HEK293 (cell line): ENCODE measurements at regions not wholly inside any gene's neighbourhood (a gene's known extent, or its start where the extent isn't known, plus 50 kb on each side); places are given as distances from the start of the nearest gene placed in this dataset.

ENCODE experiments used
- CTCF ChIA-PET: fragments of 350-600 bp; formaldehyde crosslinking; extraction: SDS; loops from one replicate; lab custom pipeline; 2021; ENCODE audit warnings: antibody characterized with exemption; lab: Yijun Ruan, JAX
- POLR2A ChIA-PET: fragments of 300-600 bp; formaldehyde crosslinking; extraction: SDS; loops from one replicate; lab custom pipeline; 2020; ENCODE audit warnings: antibody characterized with exemption, inconsistent platforms; lab: Yijun Ruan, JAX
- H3K27ac ChIP-seq: fragments of 200-500 bp; sonication (Bioruptor generic); 2 replicates; pipeline ENCODE4 v1.5.1; 2014; ENCODE audit warnings: low read depth, low read length, control low read depth, inconsistent platforms; ENCODE audit errors: extremely low read depth
- H3K36me3 ChIP-seq, 2 experiments: fragments of 200-500 bp in 1 of 2; sonication (Bioruptor generic) in 1 of 2; 1 replicate in 1 of 2; 2 replicates in 1 of 2; pipeline ENCODE4 v1.5.1; 2014 to 2017; ENCODE audit warnings: inconsistent platforms in 2 of 2, low read length in 2 of 2; ENCODE audit not compliant: control insufficient read depth in 2 of 2, insufficient read depth in 1 of 2
- H3K4me1 ChIP-seq: fragments of 200-500 bp; sonication (Bioruptor generic); 2 replicates; pipeline ENCODE4 v1.5.1; 2014; ENCODE audit warnings: mild to moderate bottlenecking, low read length, inconsistent platforms; ENCODE audit not compliant: control insufficient read depth, insufficient read depth
- H3K4me3 ChIP-seq: 2 replicates; pipeline ENCODE4 v1.5.1; 2011; ENCODE audit warnings: low read depth, mild to moderate bottlenecking, control low read depth, low read length, moderate library complexity
- H3K9me3 ChIP-seq: fragments of 200-500 bp; sonication (Bioruptor generic); 2 replicates; pipeline ENCODE4 v1.5.1; 2014; ENCODE audit warnings: low read depth, low read length, inconsistent platforms; ENCODE audit not compliant: control insufficient read depth, insufficient read depth
- AEBP2 ChIP-seq: fragments of 450-650 bp; formaldehyde crosslinking; IDR thresholded peaks from 2 replicates; pipeline ENCODE4 v1.5.1; 2016; ENCODE audit warnings: missing biosample characterization, missing genetic modification characterization, borderline replicate concordance
- BCL11B ChIP-seq: fragments of 450-650 bp; formaldehyde crosslinking; IDR thresholded peaks from 2 replicates; pipeline ENCODE4 v1.5.1; 2016; ENCODE audit warnings: low read depth, missing biosample characterization, missing genetic modification characterization
- KLF1 ChIP-seq: fragments of 450-650 bp; formaldehyde crosslinking; IDR thresholded peaks from 2 replicates; pipeline ENCODE4 v1.5.1; 2016; ENCODE audit warnings: missing biosample characterization, missing genetic modification characterization
- KLF8 ChIP-seq: fragments of 450-650 bp; formaldehyde crosslinking; IDR thresholded peaks from 2 replicates; pipeline ENCODE4 v1.5.1; 2016; ENCODE audit warnings: missing biosample characterization, missing genetic modification characterization
- KLF9 ChIP-seq: fragments of 450-650 bp; formaldehyde crosslinking; IDR thresholded peaks from 2 replicates; pipeline ENCODE4 v1.5.1; 2016; ENCODE audit warnings: missing biosample characterization, missing genetic modification characterization, low read depth
- RBAK ChIP-seq: fragments of 450-650 bp; formaldehyde crosslinking; IDR thresholded peaks from 2 replicates; pipeline ENCODE4 v1.5.1; 2016; ENCODE audit warnings: missing biosample characterization, missing genetic modification characterization
- ZBTB21 ChIP-seq: fragments of 450-650 bp; formaldehyde crosslinking; IDR thresholded peaks from 2 replicates; pipeline ENCODE4 v1.5.1; 2017; ENCODE audit warnings: missing biosample characterization, missing genetic modification characterization
- ZBTB49 ChIP-seq: fragments of 450-650 bp; formaldehyde crosslinking; IDR thresholded peaks from 2 replicates; pipeline ENCODE4 v1.5.1; 2016; ENCODE audit warnings: missing biosample characterization, missing genetic modification characterization, low read depth
- ZFHX2 ChIP-seq: fragments of 450-650 bp; formaldehyde crosslinking; conservative IDR thresholded peaks from 2 replicates; pipeline ENCODE4 v1.5.1; 2016; ENCODE audit warnings: missing biosample characterization, missing genetic modification characterization
- ZNF221 ChIP-seq: fragments of 450-650 bp; formaldehyde crosslinking; IDR thresholded peaks from 2 replicates; pipeline ENCODE4 v1.5.1; 2017; ENCODE audit warnings: missing biosample characterization, missing genetic modification characterization, borderline replicate concordance
- ZNF302 ChIP-seq: fragments of 450-650 bp; formaldehyde crosslinking; IDR thresholded peaks from 2 replicates; pipeline ENCODE4 v1.5.1; 2016; ENCODE audit warnings: missing biosample characterization, missing genetic modification characterization, low read depth
- ZNF341 ChIP-seq: fragments of 450-650 bp; formaldehyde crosslinking; IDR thresholded peaks from 2 replicates; pipeline ENCODE4; 2016; ENCODE audit warnings: low read depth, missing biosample characterization, missing genetic modification characterization
- ZNF354C ChIP-seq: fragments of 450-650 bp; formaldehyde crosslinking; IDR thresholded peaks from 2 replicates; pipeline ENCODE4 v1.5.1; 2016; ENCODE audit warnings: missing biosample characterization, missing genetic modification characterization, low read depth, borderline replicate concordance
- ZNF426 ChIP-seq: fragments of 450-650 bp; formaldehyde crosslinking; IDR thresholded peaks from 2 replicates; pipeline ENCODE4 v1.5.1; 2017; ENCODE audit warnings: missing biosample characterization, missing genetic modification characterization, mild to moderate bottlenecking, inconsistent platforms, moderate library complexity
- ZNF473 ChIP-seq: fragments of 450-650 bp; formaldehyde crosslinking; IDR thresholded peaks from 2 replicates; pipeline ENCODE4 v1.5.1; 2017; ENCODE audit warnings: missing biosample characterization, missing genetic modification characterization
- ZNF555 ChIP-seq: fragments of 450-650 bp; formaldehyde crosslinking; conservative IDR thresholded peaks from 2 replicates; pipeline ENCODE4 v1.5.1; 2017; ENCODE audit warnings: missing biosample characterization, mild to moderate bottlenecking, missing genetic modification characterization, inconsistent platforms
- ZNF561 ChIP-seq: fragments of 450-650 bp; IDR thresholded peaks from 2 replicates; pipeline ENCODE4 v1.5.1; 2018; ENCODE audit warnings: missing biosample characterization, missing genetic modification characterization, borderline replicate concordance
- ZNF600 ChIP-seq: fragments of 450-650 bp; formaldehyde crosslinking; IDR thresholded peaks from 2 replicates; pipeline ENCODE4 v1.5.1; 2016; ENCODE audit warnings: missing biosample characterization, missing genetic modification characterization
- ZNF629 ChIP-seq: fragments of 450-650 bp; formaldehyde crosslinking; IDR thresholded peaks from 2 replicates; pipeline ENCODE4 v1.5.1; 2017; ENCODE audit warnings: missing biosample characterization, missing genetic modification characterization
- ZNF707 ChIP-seq: fragments of 450-650 bp; formaldehyde crosslinking; IDR thresholded peaks from 2 replicates; pipeline ENCODE4 v1.5.1; 2016; ENCODE audit warnings: missing biosample characterization, missing genetic modification characterization
- ZNF768 ChIP-seq: fragments of 450-650 bp; formaldehyde crosslinking; IDR thresholded peaks from 2 replicates; pipeline ENCODE4 v1.5.1; 2018; ENCODE audit warnings: missing biosample characterization, mild to moderate bottlenecking, missing genetic modification characterization

GRCh38 chr1:218031901-218032300 is 253.2 kb upstream of the RRP15 start:
- POLR2A ChIA-PET = no interaction called here
- Histone ChIP-seq H3K27ac (no peak overlapping the region), H3K36me3 (no peaks in the 10 kb centered on the region), H3K9me3 (no peaks in the 10 kb centered on the region), H3K4me1 (no peaks in the 10 kb centered on the region), H3K4me3 (no peak overlapping the region)
- CTCF ChIA-PET = no interaction called here
- TF ChIP-seq ZNF354C (tag by site-specific recombination) = no peak
- TF ChIP-seq ZNF629 (tag by site-specific recombination) = no peak
- TF ChIP-seq ZNF473 (tag by site-specific recombination) = no peak
- no peak for TF ChIP-seq ZNF600 (tag by site-specific recombination)
- TF ChIP-seq ZNF302 (tag by site-specific recombination) = no peak
- TF ChIP-seq ZNF426 (tag by site-specific recombination) = no peak
- no peak for TF ChIP-seq ZNF561 (tag by site-specific recombination)
- no peak for TF ChIP-seq ZNF221 (tag by site-specific recombination)

- Histone ChIP-seq H3K9me3 (no peaks in the 10 kb centered on the region), H3K36me3 (no peaks in the 10 kb centered on the region), H3K27ac (no peak overlapping the region), H3K4me3 (no peak overlapping the region), H3K4me1 (no peaks in the 10 kb centered on the region)
- TF ChIP-seq RBAK (tag by site-specific recombination) = no peak
- TF ChIP-seq AEBP2 (tag by site-specific recombination) = no peak
- no peak for TF ChIP-seq ZNF555 (tag by site-specific recombination)
- TF ChIP-seq ZNF768 (tag by site-specific recombination) = no peak
- TF ChIP-seq ZBTB49 (tag by site-specific recombination) = no peak
- TF ChIP-seq ZBTB21 (tag by site-specific recombination) = no peak
- TF ChIP-seq KLF1 = no peak
- TF ChIP-seq KLF9 = no peak
- CTCF ChIA-PET = no interaction called here
- POLR2A ChIA-PET = no interaction called here
Measured at GRCh38 chr1:218034468-218034867, 250.6 kb upstream of the RRP15 start.

- H3K27ac ChIP-seq = no peak overlapping the region
- H3K36me3 ChIP-seq = no peaks in the 10 kb centered on the region
- no peak overlapping the region for H3K4me3 ChIP-seq
- no peaks in the 10 kb centered on the region for H3K4me1 ChIP-seq
- H3K9me3 ChIP-seq = no peaks in the 10 kb centered on the region
- TF ChIP-seq ZNF341 (tag by site-specific recombination) (peak; percentile 40; the same call in 1 of the 2 replicates), KLF8 (tag by site-specific recombination) (no peak), ZFHX2 (tag by site-specific recombination) (no peak), ZNF707 (no peak), BCL11B (no peak)
- POLR2A ChIA-PET = no interaction called here
- CTCF ChIA-PET = no interaction called here
Measured at GRCh38 chr1:218048828-218049420, 236.2 kb upstream of the RRP15 start.
